HEK293 (cell line): ENCODE measurements at regions not wholly inside any gene's neighbourhood (a gene's known extent, or its start where the extent isn't known, plus 50 kb on each side); places are given as distances from the start of the nearest gene placed in this dataset.

Experiments
- CTCF ChIA-PET: fragments of 350-600 bp; formaldehyde crosslinking; extraction: SDS; loops from one replicate; lab custom pipeline; 2021; ENCODE audit warnings: antibody characterized with exemption; lab: Yijun Ruan, JAX
- POLR2A ChIA-PET: fragments of 300-600 bp; formaldehyde crosslinking; extraction: SDS; loops from one replicate; lab custom pipeline; 2020; ENCODE audit warnings: antibody characterized with exemption, inconsistent platforms; lab: Yijun Ruan, JAX
- H3K27ac ChIP-seq: fragments of 200-500 bp; sonication (Bioruptor generic); 2 replicates; pipeline ENCODE4 v1.5.1; 2014; ENCODE audit warnings: low read depth, low read length, control low read depth, inconsistent platforms; ENCODE audit errors: extremely low read depth
- H3K36me3 ChIP-seq, 2 experiments: fragments of 200-500 bp in 1 of 2; sonication (Bioruptor generic) in 1 of 2; 1 replicate in 1 of 2; 2 replicates in 1 of 2; pipeline ENCODE4 v1.5.1; 2014 to 2017; ENCODE audit warnings: inconsistent platforms in 2 of 2, low read length in 2 of 2; ENCODE audit not compliant: control insufficient read depth in 2 of 2, insufficient read depth in 1 of 2
- H3K4me1 ChIP-seq: fragments of 200-500 bp; sonication (Bioruptor generic); 2 replicates; pipeline ENCODE4 v1.5.1; 2014; ENCODE audit warnings: mild to moderate bottlenecking, low read length, inconsistent platforms; ENCODE audit not compliant: control insufficient read depth, insufficient read depth
- H3K4me3 ChIP-seq: 2 replicates; pipeline ENCODE4 v1.5.1; 2011; ENCODE audit warnings: low read depth, mild to moderate bottlenecking, control low read depth, low read length, moderate library complexity
- H3K9me3 ChIP-seq: fragments of 200-500 bp; sonication (Bioruptor generic); 2 replicates; pipeline ENCODE4 v1.5.1; 2014; ENCODE audit warnings: low read depth, low read length, inconsistent platforms; ENCODE audit not compliant: control insufficient read depth, insufficient read depth
- EGR2 ChIP-seq: fragments of 450-650 bp; formaldehyde crosslinking; IDR thresholded peaks from 2 replicates; pipeline ENCODE4 v1.5.1; 2016; ENCODE audit warnings: low read depth, missing biosample characterization, missing genetic modification characterization
- KLF1 ChIP-seq: fragments of 450-650 bp; formaldehyde crosslinking; IDR thresholded peaks from 2 replicates; pipeline ENCODE4 v1.5.1; 2016; ENCODE audit warnings: missing biosample characterization, missing genetic modification characterization
- OSR2 ChIP-seq: fragments of 450-650 bp; formaldehyde crosslinking; IDR thresholded peaks from 2 replicates; pipeline ENCODE4 v1.5.1; 2016; ENCODE audit warnings: missing biosample characterization, missing genetic modification characterization
- TRIM28 ChIP-seq: IDR thresholded peaks from 2 replicates; pipeline ENCODE4 v1.6.1; 2011; ENCODE audit warnings: low read length, control low read depth, borderline replicate concordance
- ZBTB21 ChIP-seq: fragments of 450-650 bp; formaldehyde crosslinking; IDR thresholded peaks from 2 replicates; pipeline ENCODE4 v1.5.1; 2017; ENCODE audit warnings: missing biosample characterization, missing genetic modification characterization
- ZFP41 ChIP-seq: fragments of 450-650 bp; formaldehyde crosslinking; IDR thresholded peaks from 2 replicates; pipeline ENCODE4 v1.5.1; 2016; ENCODE audit warnings: missing biosample characterization, missing genetic modification characterization, borderline replicate concordance
- ZNF114 ChIP-seq: fragments of 450-650 bp; formaldehyde crosslinking; IDR thresholded peaks from 2 replicates; pipeline ENCODE4 v1.5.0; 2017; ENCODE audit warnings: missing biosample characterization, missing genetic modification characterization
- ZNF214 ChIP-seq: fragments of 450-650 bp; formaldehyde crosslinking; IDR thresholded peaks from 2 replicates; pipeline ENCODE4 v1.5.1; 2017; ENCODE audit warnings: missing biosample characterization, mild to moderate bottlenecking, missing genetic modification characterization, borderline replicate concordance
- ZNF24 ChIP-seq: fragments of 450-650 bp; formaldehyde crosslinking; IDR thresholded peaks from 2 replicates; pipeline ENCODE4 v1.5.1; 2016; ENCODE audit warnings: missing biosample characterization, missing genetic modification characterization
- ZNF521 ChIP-seq: fragments of 450-650 bp; formaldehyde crosslinking; IDR thresholded peaks from 2 replicates; pipeline ENCODE4 v1.5.1; 2017; ENCODE audit warnings: missing biosample characterization, mild to moderate bottlenecking, missing genetic modification characterization
- ZNF544 ChIP-seq: fragments of 450-650 bp; formaldehyde crosslinking; IDR thresholded peaks from 2 replicates; pipeline ENCODE4 v1.5.0; 2017; ENCODE audit warnings: missing biosample characterization, missing genetic modification characterization
- ZNF585B ChIP-seq: fragments of 450-650 bp; formaldehyde crosslinking; IDR thresholded peaks from 2 replicates; pipeline ENCODE4 v1.5.1; 2016; ENCODE audit warnings: missing biosample characterization, missing genetic modification characterization
- ZNF600 ChIP-seq: fragments of 450-650 bp; formaldehyde crosslinking; IDR thresholded peaks from 2 replicates; pipeline ENCODE4 v1.5.1; 2016; ENCODE audit warnings: missing biosample characterization, missing genetic modification characterization
- ZNF621 ChIP-seq: fragments of 450-650 bp; formaldehyde crosslinking; IDR thresholded peaks from 2 replicates; pipeline ENCODE4 v1.5.1; 2017; ENCODE audit warnings: missing biosample characterization, missing genetic modification characterization
- ZNF660 ChIP-seq: fragments of 450-650 bp; IDR thresholded peaks from 2 replicates; pipeline ENCODE4 v1.5.1; 2018; ENCODE audit warnings: missing biosample characterization, mild to moderate bottlenecking, missing genetic modification characterization
- ZNF747 ChIP-seq: fragments of 450-650 bp; formaldehyde crosslinking; IDR thresholded peaks from 2 replicates; pipeline ENCODE4 v1.5.1; 2016; ENCODE audit warnings: missing biosample characterization, missing genetic modification characterization
- ZNF776 ChIP-seq: fragments of 450-650 bp; formaldehyde crosslinking; IDR thresholded peaks from 2 replicates; pipeline ENCODE4 v1.5.0; 2017; ENCODE audit warnings: missing biosample characterization, missing genetic modification characterization, borderline replicate concordance
- ZNF843 ChIP-seq: fragments of 450-650 bp; formaldehyde crosslinking; IDR thresholded peaks from 2 replicates; pipeline ENCODE4 v1.5.1; 2016; ENCODE audit warnings: missing biosample characterization, missing genetic modification characterization
- TF ChIP-seq, protein P1 (sequence below): sonication (generic); formaldehyde crosslinking; IDR thresholded peaks from 2 replicates; pipeline ENCODE4 v1.8.1; 2022; ENCODE audit warnings: mild to moderate bottlenecking, moderate library complexity, missing genetic modification reagents
- TF ChIP-seq, protein P2 (sequence below): fragments of 450-650 bp; formaldehyde crosslinking; IDR thresholded peaks from 2 replicates; pipeline ENCODE4 v1.5.1; 2016; ENCODE audit warnings: missing biosample characterization, missing genetic modification characterization, borderline replicate concordance

DNA sequence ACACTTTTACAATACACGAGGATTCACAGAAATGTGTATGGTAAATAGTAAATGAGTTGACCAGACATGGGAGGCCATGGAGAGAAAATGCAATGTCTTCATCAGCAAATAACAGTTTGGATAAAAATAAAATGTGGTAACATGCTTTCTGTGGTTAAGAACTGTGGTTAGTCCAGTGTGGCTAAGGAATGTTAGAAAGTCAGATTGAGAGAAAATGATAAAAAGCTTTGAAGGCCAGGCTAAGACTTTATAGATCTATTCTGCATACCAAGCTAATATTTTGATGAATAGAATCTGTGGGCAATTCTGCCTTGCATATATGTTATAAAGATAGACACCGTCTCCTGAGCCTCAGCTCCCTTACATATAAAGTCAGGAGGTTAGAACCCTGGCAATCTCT lies 215.9 kb downstream of the SOX11 start:
- ChIA-PET POLR2A (no interaction called here), CTCF (no interaction called here)
- no peak overlapping the region for H3K27ac ChIP-seq
- H3K36me3 ChIP-seq = no peaks in the 10 kb centered on the region
- H3K4me1 ChIP-seq = no peaks in the 10 kb centered on the region
- no peak overlapping the region for H3K4me3 ChIP-seq
- no peak for TF ChIP-seq ZNF600 (tag by site-specific recombination)
- no peak for TF ChIP-seq ZNF621
- TF ChIP-seq ZNF585B = no peak
- TF ChIP-seq TRIM28 = no peak
- TF ChIP-seq EGR2 (tag by site-specific recombination) = no peak
- TF ChIP-seq KLF1 (tag by site-specific recombination) = no peak
- TF ChIP-seq, protein P1, sequence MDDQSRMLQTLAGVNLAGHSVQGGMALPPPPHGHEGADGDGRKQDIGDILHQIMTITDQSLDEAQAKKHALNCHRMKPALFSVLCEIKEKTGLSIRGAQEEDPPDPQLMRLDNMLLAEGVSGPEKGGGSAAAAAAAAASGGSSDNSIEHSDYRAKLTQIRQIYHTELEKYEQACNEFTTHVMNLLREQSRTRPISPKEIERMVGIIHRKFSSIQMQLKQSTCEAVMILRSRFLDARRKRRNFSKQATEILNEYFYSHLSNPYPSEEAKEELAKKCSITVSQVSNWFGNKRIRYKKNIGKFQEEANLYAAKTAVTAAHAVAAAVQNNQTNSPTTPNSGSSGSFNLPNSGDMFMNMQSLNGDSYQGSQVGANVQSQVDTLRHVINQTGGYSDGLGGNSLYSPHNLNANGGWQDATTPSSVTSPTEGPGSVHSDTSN (CRISPR knock-in tag) = no peak
- no peak for TF ChIP-seq ZNF114 (tag by site-specific recombination)
- no peak for TF ChIP-seq ZNF24 (tag by site-specific recombination)
- no peak for TF ChIP-seq ZNF843 (tag by site-specific recombination)
- no peak for TF ChIP-seq ZNF776
- no peak for TF ChIP-seq OSR2 (tag by site-specific recombination)
- TF ChIP-seq ZFP41 (tag by site-specific recombination) = no peak
- no peak for TF ChIP-seq ZNF747 (tag by site-specific recombination)
- TF ChIP-seq ZNF660 (tag by site-specific recombination) = no peak
- H3K9me3 ChIP-seq = no peaks in the 10 kb centered on the region

DNA sequence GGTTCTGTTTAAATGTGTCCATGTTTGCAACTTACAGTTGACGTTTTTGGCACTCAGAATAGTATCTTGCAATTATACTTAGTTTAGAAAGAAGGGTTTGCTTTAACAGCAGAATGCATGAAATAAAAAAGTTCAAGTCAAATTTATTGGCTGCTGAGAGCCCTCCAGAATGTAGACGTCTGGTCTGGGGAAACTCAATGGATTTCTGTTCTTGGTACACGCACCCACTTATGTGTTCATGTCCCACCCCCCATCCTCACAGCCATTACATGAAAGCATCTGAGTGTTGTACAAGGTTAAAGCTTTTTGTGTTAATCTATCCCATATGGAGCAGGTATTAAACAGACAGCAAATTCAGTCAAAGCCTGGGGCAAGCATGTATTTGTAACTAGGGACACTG lies 219.5 kb downstream of the SOX11 start:
- Histone ChIP-seq H3K4me3 (no peak overlapping the region), H3K36me3 (no peaks in the 10 kb centered on the region), H3K9me3 (no peaks in the 10 kb centered on the region), H3K4me1 (no peaks in the 10 kb centered on the region), H3K27ac (no peak overlapping the region)
- no peak for TF ChIP-seq ZNF214 (tag by site-specific recombination)
- TF ChIP-seq, protein P2, sequence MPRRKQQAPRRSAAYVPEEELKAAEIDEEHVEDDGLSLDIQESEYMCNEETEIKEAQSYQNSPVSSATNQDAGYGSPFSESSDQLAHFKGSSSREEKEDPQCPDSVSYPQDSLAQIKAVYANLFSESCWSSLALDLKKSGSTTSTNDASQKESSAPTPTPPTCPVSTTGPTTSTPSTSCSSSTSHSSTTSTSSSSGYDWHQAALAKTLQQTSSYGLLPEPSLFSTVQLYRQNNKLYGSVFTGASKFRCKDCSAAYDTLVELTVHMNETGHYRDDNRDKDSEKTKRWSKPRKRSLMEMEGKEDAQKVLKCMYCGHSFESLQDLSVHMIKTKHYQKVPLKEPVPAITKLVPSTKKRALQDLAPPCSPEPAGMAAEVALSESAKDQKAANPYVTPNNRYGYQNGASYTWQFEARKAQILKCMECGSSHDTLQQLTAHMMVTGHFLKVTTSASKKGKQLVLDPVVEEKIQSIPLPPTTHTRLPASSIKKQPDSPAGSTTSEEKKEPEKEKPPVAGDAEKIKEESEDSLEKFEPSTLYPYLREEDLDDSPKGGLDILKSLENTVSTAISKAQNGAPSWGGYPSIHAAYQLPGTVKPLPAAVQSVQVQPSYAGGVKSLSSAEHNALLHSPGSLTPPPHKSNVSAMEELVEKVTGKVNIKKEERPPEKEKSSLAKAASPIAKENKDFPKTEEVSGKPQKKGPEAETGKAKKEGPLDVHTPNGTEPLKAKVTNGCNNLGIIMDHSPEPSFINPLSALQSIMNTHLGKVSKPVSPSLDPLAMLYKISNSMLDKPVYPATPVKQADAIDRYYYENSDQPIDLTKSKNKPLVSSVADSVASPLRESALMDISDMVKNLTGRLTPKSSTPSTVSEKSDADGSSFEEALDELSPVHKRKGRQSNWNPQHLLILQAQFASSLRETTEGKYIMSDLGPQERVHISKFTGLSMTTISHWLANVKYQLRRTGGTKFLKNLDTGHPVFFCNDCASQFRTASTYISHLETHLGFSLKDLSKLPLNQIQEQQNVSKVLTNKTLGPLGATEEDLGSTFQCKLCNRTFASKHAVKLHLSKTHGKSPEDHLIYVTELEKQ (tag by site-specific recombination) = no peak
- no peak for TF ChIP-seq ZBTB21
- no peak for TF ChIP-seq ZNF521 (tag by site-specific recombination)
- ChIA-PET CTCF (no interaction called here), POLR2A (no interaction called here)

DNA sequence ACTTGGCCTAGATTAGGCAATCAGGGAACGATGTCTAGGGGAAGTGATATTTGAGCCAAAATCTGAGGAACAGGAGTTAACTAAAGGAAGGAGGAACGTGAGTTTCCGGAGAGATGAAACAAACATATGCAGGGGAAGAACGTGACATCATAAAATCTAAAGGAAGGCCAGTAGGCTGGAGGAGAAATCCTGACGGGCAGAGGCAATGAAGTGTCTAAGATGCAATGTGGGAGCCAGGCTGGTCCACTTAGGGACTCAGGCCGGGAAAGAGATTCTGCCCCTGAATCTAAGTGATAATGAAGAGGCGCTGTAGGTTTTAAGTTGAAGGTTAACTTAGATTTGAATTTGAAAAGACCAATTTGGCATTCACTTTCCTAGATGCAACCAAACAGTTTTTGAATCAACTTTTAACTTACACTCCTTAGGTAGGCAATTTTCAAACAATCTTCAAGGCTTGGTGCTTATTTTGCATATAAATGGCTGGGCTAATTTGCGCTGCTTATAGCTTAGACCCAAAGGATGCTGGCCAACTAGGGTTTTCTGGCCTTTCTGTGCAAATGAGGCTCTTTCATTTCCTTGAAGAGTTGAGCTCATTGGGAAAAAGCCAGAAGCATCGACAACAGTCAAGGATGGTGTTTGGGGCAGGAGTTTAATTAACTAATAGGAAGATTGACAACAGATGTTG lies 221.7 kb downstream of the SOX11 start:
- Histone ChIP-seq H3K4me3 (no peak overlapping the region), H3K36me3 (no peaks in the 10 kb centered on the region), H3K27ac (no peak overlapping the region), H3K4me1 (no peaks in the 10 kb centered on the region), H3K9me3 (no peaks in the 10 kb centered on the region)
- ChIA-PET POLR2A (no interaction called here), CTCF (interaction anchor here (0.7 to 0.9 kb wide), 2 partner anchors 37 to 919 kb away, joined by 3 read pairs; no protein-coding TSS in a partner anchor)
- no peak for TF ChIP-seq ZNF544
